HG03439 (cell line): ENCODE measurements at regions not wholly inside any gene's neighbourhood (a gene's known extent, or its start where the extent isn't known, plus 50 kb on each side); places are given as distances from the start of the nearest gene placed in this dataset.
"Not testable (repeated sequence)": the region's sequence is repeated elsewhere in the genome, so short reads cannot be mapped to it uniquely, and the experiment has no call there.

Experiments
- ATAC-seq: cut with Tn5 transposase; IDR thresholded peaks from one replicate; pipeline ENCODE4 v1.9.1; 2021; ENCODE audit warnings: mild to moderate bottlenecking, moderate library complexity; ENCODE audit not compliant: unreplicated experiment

DNA sequence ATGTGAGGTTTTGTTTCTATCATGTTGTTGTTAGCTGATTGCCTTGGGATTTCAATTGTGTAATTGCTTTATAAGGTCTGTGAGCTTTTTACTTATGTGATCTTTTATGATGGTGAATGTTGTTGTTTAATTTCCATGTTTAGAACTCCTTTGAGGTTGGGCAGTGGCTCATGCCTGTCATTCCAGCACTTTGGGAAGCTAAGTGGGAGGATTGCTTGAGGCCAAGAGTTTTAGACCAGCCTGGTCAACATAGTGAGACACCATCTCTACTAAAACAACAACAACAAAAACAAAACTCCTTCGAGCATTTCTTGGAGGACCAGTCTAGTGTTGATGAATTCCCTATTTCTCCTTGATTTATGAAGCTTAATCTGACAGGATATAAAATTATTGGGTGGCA is 102.1 kb upstream of the PMCH start:
- ATAC-seq, result no peak

DNA sequence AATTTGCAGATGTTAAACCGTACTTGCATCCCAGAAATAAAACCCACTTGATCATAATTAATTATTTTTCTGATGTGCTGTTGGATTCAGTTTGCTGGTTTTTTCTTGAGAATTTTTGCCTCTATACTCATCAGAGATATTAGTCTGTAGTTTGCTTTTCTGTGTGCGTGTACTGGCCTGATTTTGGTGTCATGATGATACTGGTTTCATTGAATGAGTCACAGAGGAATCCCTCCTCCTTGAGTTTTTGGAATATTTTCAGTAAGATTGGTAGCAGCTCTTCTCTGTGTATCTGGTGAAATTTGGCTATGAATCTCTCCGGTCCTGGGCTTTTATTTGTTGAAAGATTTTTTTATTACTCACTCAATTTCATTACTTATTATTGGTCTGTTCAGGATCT is 100.4 kb upstream of the PMCH start:
- no peak for ATAC-seq

DNA sequence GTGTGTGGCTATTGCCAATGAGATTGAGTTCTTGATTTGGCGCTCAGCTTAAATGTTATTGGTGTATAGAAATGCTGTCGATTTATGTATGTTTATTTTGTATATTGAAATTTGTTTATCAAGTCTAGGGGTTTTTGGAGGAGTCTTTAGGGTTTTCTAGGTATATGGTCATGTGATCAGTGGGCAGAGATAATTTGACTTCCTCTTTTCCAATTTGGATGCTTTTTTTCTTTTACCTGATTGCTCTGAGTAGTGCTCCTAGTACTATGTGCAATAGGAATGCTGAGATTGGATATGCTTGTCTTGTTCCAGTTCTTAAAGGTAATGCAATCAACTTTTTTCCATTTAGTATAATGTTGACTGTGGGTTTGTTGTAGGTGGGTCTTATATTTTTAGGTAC is 99.8 kb upstream of the PMCH start:
- ATAC-seq, result no peak

DNA sequence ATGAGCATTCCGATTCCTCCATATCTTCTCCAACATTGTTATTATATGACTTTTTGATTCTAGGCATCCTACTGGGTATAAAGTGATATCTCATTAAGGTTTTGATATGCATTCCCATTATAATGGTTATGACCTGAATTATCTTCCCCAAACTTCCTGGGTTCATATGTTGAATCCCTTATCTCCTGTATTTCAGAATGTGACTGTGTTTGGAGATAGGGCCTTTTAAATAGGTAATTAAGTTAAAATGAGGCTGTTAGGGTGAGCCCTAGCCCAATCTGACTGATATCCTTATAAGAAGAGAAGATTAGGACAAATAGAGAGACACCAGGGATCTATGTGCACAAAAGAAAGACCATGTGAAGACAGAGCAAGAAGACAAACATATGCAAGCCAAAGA is 96.9 kb upstream of the PMCH start:
- ATAC-seq, result no peak

DNA sequence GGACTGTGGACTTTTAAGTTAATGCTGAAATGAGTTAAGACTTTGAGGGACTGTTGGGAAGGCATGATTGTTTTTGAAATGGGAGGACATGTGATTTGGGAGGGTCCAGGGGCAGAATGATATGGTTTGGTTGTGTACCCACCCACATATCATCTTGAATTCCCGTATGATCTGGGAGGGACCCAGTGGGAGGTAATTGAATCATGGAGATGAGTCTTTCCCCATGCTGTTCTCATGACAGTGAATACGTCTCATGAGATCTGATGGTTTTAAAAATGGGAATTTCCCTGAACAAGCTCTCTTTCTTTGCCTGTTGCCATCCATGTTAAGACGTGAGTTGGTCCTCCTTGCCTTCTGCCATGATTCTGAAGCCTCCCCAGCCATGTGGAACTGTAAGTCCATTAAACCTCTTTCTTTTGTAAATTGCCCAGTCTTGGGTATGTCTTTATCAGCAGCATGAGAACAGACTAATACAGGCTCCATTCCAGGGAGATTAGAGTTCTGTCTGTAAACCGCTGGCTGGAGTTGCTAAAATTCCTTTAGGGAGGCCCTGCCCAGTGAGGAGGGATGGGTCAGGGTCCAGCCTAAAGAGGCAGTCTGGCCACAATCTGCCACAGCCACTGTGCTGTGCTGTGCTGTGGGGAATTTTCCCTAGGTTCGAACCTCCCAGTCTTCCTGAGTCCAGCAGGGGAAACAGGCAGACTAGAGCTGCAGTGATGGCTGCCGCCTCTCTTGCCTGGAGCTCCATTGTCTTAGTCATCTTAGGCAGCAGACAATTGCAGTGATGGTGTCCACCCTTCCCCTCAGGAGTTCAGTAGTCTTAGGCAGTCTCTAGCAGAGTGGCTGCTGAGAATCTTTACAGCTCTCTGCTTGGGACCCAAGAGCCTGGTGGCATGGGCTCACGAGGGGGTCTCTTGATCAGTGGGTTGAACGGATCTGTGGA is 94.1 kb upstream of the PMCH start:
- ATAC-seq, result not testable (repeated sequence)

DNA sequence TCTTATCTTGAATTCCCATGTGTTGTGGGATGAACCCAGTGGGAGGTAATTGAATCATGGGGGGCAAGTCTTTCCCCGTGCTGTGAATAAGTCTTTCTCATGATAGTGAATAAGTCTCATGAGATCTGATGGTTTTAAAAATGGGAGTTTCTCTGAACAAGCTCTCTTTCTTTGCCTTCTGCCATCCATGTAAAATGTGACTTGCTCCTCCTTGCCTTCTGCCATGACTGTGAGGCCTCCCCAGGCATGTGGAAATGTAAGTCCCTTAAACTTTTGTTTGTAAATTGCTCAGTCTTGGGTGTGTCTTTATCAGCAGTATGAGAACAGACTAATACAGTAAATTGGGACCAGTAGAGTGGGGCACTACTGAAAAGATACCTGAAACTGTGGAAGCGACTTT is 92.1 kb upstream of the PMCH start:
- not testable (repeated sequence) for ATAC-seq

DNA sequence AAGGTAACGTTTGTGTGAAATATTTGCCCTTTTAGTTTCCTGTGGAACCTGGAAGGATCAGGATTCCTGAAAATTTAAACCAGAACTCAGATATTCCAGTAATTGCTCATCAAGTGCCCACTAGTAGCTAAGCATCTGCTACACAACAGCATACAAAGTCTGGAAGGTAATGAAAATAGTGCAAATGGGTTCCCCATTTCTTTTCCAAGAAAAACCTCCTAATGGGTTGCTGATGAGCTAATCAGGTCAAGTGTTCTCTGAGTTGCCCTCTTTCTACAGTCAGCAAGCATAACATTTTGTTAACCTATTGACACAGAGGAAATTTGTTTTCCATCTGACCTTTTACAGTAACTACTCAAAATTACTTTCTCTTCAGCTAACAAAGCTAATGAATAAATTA is 83.6 kb upstream of the PMCH start:
- ATAC-seq, result no peak

DNA sequence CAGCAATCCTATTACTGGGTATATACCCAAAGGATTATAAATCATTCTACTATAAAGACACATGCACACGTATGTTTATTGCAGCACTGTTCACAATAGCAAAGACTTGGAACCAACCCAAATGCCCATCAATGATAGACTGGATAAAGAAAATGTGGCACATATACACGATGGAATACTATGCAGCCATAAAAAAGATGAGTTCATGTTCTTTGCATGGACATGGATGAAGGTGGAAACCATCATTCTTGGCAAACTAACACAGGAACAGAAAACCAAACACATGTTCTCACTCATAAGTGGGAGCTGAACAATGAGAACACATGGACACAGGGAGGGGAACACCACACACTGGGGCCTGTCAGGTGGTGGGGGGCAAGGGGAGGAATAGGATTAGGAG is 58.1 kb upstream of the PMCH start:
- not testable (repeated sequence) for ATAC-seq

DNA sequence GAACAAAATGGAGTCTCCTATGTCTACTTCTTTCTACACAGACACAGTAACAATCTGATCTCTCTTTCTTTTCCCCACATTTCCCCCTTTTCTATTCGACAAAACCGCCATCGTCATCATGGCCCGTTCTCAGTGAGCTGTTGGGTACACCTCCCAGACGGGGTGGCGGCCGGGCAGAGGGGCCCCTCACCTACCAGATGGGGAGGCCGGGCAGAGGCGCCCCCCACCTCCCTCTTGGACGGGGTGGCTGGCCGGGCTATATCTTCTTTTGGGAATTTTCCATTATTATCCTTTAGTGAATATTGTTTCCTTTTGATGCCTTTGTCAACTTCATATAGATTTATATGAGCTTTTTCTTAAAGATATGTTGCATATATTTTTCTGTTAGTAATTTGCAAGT is 53.4 kb upstream of the PMCH start:
- not testable (repeated sequence) for ATAC-seq

DNA sequence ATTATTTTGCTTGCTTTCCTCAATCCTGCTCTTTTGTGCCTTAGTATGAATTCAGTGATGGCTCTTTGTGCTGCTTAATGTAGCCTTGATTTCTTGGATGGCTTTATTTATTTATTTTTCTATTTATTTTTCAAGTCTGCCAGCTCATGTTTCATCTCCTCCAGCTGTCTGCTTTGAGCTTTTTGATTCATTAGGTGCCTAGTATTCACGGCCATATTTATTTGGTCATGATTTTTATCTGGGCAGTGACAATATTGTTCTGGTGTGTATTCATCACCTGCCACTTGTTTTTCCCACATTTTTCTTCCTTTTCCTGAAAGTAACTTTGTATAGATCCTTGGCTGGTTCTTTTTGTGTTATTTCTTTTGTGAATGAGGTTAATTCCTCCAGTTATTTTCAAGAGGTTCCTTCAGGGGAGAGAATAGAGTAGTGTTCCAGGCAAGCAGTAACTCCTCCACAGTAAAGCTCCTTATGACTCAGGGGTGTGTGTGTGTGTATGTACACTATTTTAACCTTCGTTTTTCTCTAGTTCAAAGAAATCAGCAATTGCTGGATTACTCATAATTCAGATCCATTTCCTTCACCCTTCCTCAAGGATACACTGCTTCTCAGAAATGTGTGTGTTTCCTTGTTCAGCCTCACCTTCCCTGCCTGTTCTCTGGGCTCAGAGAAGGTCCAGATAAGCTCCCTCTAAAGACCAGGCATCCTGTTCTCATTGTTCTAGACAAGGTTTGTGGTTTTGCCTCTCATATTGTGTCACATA is 51.6 kb upstream of the PMCH start:
- no peak for ATAC-seq
